AG09309 (cell line): ENCODE measurements at regions not wholly inside any gene's neighbourhood (a gene's known extent, or its start where the extent isn't known, plus 50 kb on each side); places are given as distances from the start of the nearest gene placed in this dataset.

Experiments
- DNase-seq: peaks from one replicate; pipeline ENCODE4 v3.0.0-alpha.2; 2010; ENCODE audit warnings: low read depth
- H3K4me3 ChIP-seq: 2 replicates; pipeline ENCODE4 v1.5.1; 2011; ENCODE audit warnings: mild to moderate bottlenecking, low read depth, low read length, moderate library complexity; ENCODE audit not compliant: control insufficient read depth
- TF ChIP-seq, protein P1 (sequence below): IDR thresholded peaks from 2 replicates; pipeline ENCODE4 v1.5.1; 2011; ENCODE audit warnings: mild to moderate bottlenecking, low read depth, low read length, inconsistent platforms; ENCODE audit not compliant: insufficient read depth, control insufficient read depth; ENCODE audit errors: missing control alignments

DNA sequence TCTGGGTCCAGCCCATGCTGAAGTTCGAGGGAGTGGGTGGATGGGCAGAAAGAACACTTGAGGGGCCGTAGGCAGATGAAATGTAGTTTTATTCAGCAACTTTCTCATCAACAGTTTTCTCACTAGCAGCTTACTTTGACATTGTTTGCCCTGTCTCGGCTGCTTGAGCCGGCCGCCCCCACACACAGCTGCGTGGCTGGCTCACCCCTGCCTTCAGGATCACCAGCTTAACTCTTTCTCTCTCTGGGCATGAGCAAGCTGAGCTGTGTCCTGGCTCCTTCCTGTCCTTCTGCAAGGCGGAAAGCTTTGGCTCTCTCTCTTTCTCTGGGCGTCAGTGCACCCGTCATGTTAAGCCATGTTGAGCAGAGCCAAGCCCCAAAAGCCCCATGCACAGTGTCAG lies 104.4 kb upstream of the GNG12 start:
- DNase-seq, result no peak
- H3K4me3 ChIP-seq, result no peak overlapping the region
- TF ChIP-seq, protein P1, sequence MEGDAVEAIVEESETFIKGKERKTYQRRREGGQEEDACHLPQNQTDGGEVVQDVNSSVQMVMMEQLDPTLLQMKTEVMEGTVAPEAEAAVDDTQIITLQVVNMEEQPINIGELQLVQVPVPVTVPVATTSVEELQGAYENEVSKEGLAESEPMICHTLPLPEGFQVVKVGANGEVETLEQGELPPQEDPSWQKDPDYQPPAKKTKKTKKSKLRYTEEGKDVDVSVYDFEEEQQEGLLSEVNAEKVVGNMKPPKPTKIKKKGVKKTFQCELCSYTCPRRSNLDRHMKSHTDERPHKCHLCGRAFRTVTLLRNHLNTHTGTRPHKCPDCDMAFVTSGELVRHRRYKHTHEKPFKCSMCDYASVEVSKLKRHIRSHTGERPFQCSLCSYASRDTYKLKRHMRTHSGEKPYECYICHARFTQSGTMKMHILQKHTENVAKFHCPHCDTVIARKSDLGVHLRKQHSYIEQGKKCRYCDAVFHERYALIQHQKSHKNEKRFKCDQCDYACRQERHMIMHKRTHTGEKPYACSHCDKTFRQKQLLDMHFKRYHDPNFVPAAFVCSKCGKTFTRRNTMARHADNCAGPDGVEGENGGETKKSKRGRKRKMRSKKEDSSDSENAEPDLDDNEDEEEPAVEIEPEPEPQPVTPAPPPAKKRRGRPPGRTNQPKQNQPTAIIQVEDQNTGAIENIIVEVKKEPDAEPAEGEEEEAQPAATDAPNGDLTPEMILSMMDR, result no peak

DNA sequence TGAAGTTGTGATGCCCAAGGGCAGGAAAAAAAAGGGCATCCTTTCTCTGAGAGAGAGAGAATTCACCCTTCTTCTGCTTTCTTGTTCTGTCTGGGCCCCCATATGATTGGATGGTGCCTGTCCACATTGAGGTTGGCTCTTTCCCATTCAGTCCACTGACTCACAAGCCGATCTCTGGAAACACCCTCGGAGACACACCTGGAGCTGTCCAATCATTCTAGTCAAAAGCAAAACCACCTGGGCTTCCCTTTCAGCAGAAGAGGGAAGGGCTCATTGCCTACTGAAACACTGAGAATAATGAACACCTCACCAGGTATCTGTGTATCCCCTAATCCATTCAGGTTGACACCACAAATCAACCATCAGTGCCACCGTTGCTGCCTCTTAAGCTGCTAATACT lies 103.7 kb upstream of the GNG12 start:
- TF ChIP-seq, protein P1, result no peak
- H3K4me3 ChIP-seq, result no peak overlapping the region
- no peak for DNase-seq

DNA sequence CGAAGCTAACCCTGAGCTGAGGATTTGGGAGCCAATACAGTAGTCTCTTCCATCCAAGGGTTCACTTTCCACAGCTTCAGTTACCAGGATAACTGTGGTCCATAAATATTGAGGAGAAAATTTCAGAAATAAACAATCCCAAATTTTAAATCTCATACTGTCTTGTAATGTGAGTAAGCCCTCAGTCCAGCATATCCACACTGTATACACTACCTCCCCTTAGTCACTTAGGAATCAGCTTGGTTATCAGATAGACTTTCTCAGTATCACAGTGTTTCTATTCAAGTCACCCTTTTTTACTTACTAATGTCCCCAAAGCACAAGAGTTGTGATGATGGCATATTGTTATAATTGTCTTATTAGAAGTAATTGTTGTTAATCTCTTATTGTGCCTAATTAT lies 102.3 kb upstream of the GNG12 start:
- DNase-seq, result no peak
- H3K4me3 ChIP-seq, result no peak overlapping the region
- TF ChIP-seq, protein P1, result no peak

DNA sequence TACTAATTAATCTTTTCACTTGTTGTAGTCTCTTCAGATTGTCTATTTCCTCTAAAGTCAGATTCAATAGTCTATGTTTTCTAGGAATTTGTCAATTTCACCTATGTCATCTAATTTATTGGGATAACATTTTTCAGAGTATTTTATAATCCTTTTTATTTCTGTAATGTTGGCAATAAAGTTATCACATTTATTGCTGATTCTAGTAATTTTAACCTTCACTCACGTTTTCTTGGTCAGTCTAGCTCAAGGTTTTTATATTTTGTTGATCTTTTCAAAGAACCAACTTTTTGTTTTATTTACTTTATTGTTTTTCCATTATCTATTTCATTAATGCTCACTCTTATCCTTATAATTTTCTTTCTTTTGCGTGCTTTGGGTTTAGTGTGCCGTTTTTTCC lies 97.9 kb upstream of the GNG12 start:
- DNase-seq, result no peak
- no peak overlapping the region for H3K4me3 ChIP-seq
- TF ChIP-seq, protein P1, result no peak

DNA sequence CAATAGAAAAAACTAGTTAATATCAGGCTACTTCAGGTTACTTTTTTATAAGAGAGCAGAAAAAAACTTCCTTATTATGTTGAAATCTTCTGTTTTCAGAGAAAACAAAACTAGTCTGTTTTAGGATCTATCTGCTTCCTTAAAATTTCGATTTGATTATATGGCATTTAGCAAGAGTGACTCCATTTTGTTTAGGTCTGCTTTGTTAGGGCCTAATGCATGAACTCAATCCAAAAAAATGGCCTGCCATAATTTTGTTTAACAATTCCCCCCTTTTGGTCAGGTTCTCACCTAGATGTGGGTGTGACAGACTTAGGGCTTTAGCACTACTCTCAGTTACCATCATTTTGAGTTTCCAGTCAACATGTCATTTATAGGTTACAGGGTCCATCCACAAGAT lies 89.8 kb upstream of the GNG12 start:
- TF ChIP-seq, protein P1, result no peak
- H3K4me3 ChIP-seq, result no peak overlapping the region
- DNase-seq, result no peak

DNA sequence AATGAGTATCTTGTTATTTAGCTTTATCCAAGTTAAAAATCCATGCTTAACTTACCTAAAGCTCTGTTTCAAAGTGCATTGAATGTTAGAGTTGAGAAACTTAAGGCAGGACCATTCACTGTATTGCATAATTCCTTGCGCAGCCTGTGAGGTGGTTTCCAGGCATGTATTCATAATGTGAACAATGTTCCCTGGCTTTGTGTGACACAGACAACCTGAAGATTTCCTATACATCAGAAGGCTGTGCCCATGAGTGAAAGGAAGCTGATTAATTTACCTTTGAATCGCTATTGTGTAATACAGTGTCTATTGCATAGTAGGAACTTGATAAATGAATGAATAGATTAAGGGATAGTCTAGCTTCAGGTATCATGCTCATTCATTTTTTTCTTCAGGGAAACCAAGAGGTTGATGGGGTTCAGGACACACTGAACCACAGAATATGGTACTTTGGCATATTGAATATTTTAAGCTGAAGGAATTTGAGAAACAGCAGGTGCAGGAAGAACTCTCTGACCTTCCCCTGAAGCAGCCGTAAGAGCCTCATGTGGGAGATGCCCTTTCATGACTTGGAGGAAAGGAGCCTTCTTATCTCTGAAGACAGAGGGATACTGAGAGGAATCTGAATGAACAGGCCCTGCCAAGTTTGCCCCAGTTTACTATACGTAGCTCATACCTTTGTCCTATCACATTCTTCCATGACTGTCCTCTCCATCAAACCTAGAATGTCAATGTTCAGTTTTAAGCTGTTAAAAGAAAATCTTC lies 88.6 kb upstream of the GNG12 start:
- DNase-seq, result no peak
- no peak overlapping the region for H3K4me3 ChIP-seq
- TF ChIP-seq, protein P1, result no peak
